ENCODE measurements at regions not wholly inside any gene's neighbourhood (a gene's known extent, or its start where the extent isn't known, plus 50 kb on each side); places are given as distances from the start of the nearest gene placed in this dataset.
A peak's percentile ranks its signal among the peaks of the same experiment; 100 is the strongest.

- CTCF ChIA-PET, result interaction anchor here (0.7 to 0.9 kb wide), 2 partner anchors 59 to 226 kb away, joined by 3 to 6 read pairs; no protein-coding TSS in a partner anchor
- POLR2A ChIA-PET (ENCODE audit: low non-redundant PET), result no interaction called here
Observed at GRCh38 chr5:142542078-142542477, 143.8 kb downstream of the FGF1 start.

GRCh38 chr5:142540922-142541422 lies 144.9 kb downstream of the FGF1 start:
- no peak for TF ChIP-seq CTCF (conservative IDR thresholded peaks at IDR 0.05; ENCODE audit: low read depth)
- POLR2A ChIA-PET (ENCODE audit: low non-redundant PET), result no interaction called here
- CTCF ChIA-PET, result interaction anchor here (0.6 to 0.9 kb wide), 2 partner anchors 10 to 35 kb away, joined by 3 read pairs; no protein-coding TSS in a partner anchor

More at GRCh38 chr5:142542078-142542477, 143.8 kb downstream of the FGF1 start:
- no peak overlapping the region for H3K27ac ChIP-seq
- TF ChIP-seq CTCF (conservative IDR thresholded peaks at IDR 0.05; ENCODE audit: low read depth), result no peak
- no peak for DNase-seq (ENCODE audit: low spot score)

GRCh38 chr5:142539154-142539740 lies 146.6 kb downstream of the FGF1 start:
- POLR2A ChIA-PET (ENCODE audit: low non-redundant PET), result no interaction called here
- no peak for DNase-seq (ENCODE audit: low spot score)
- no peak for TF ChIP-seq CTCF (conservative IDR thresholded peaks at IDR 0.05; ENCODE audit: low read depth)
- no peak overlapping the region for H3K27ac ChIP-seq
- CTCF ChIA-PET, result interaction anchor here (0.7 kb wide), 2 partner anchors 171 to 875 kb away, joined by 3 read pairs; no protein-coding TSS in a partner anchor

More at GRCh38 chr5:142540922-142541422, 144.9 kb downstream of the FGF1 start:
- no peak overlapping the region for H3K27ac ChIP-seq
- no peak for DNase-seq (ENCODE audit: low spot score)

- CTCF ChIA-PET, result no interaction called here
- POLR2A ChIA-PET (ENCODE audit: low non-redundant PET), result no interaction called here
- H3K27ac ChIP-seq, result no peak overlapping the region
- DNase-seq (ENCODE audit: low spot score), result peak; percentile 23
- TF ChIP-seq CTCF (conservative IDR thresholded peaks at IDR 0.05; ENCODE audit: low read depth), result no peak
Observed at GRCh38 chr5:142537938-142538337, 148.0 kb downstream of the FGF1 start.

GRCh38 chr5:142532781-142533176 lies 153.1 kb downstream of the FGF1 start:
- TF ChIP-seq CTCF (conservative IDR thresholded peaks at IDR 0.05; ENCODE audit: low read depth), result no peak
- DNase-seq (ENCODE audit: low spot score), result no peak
- ChIA-PET POLR2A (ENCODE audit: low non-redundant PET) (no interaction called here), CTCF (no interaction called here)
- H3K27ac ChIP-seq, result no peak overlapping the region

- ChIA-PET POLR2A (ENCODE audit: low non-redundant PET) (no interaction called here), CTCF (no interaction called here)
- no peak for TF ChIP-seq CTCF (conservative IDR thresholded peaks at IDR 0.05; ENCODE audit: low read depth)
- no peak for DNase-seq (ENCODE audit: low spot score)
- no peak overlapping the region for H3K27ac ChIP-seq
Observed at GRCh38 chr5:142531977-142532780, 153.7 kb downstream of the FGF1 start.
